ENCODE measurements at regions not wholly inside any gene's neighbourhood (a gene's known extent, or its start where the extent isn't known, plus 50 kb on each side); places are given as distances from the start of the nearest gene placed in this dataset.

GRCh38 chr1:63116016-63116415, 206.4 kb upstream of the FOXD3 start:
- TF ChIP-seq CTCF (IDR thresholded peaks at IDR 0.05; ENCODE audit: low read depth, low read length, missing control alignments) = no peak
- H3K4me3 ChIP-seq (ENCODE audit: low read depth, low read length) = no peak overlapping the region
- no peak for DNase-seq (ENCODE audit: low read depth)

- no peak overlapping the region for H3K4me3 ChIP-seq (ENCODE audit: low read depth, low read length)
- no peak for DNase-seq (ENCODE audit: low read depth)
- no peak for TF ChIP-seq CTCF (IDR thresholded peaks at IDR 0.05; ENCODE audit: low read depth, low read length, missing control alignments)
Measured at GRCh38 chr1:63119575-63120155, 202.7 kb upstream of the FOXD3 start.

- no peak for DNase-seq (ENCODE audit: low read depth)
- TF ChIP-seq CTCF (IDR thresholded peaks at IDR 0.05; ENCODE audit: low read depth, low read length, missing control alignments) = no peak
- no peak overlapping the region for H3K4me3 ChIP-seq (ENCODE audit: low read depth, low read length)
Measured at GRCh38 chr1:63122079-63122478, 200.3 kb upstream of the FOXD3 start.

- no peak overlapping the region for H3K4me3 ChIP-seq (ENCODE audit: low read depth, low read length)
- DNase-seq (ENCODE audit: low read depth) = no peak
- TF ChIP-seq CTCF (IDR thresholded peaks at IDR 0.05; ENCODE audit: low read depth, low read length, missing control alignments) = no peak
Measured at GRCh38 chr1:63124666-63125191, 197.6 kb upstream of the FOXD3 start.

GRCh38 chr1:63126104-63126503, 196.3 kb upstream of the FOXD3 start:
- no peak for DNase-seq (ENCODE audit: low read depth)
- no peak overlapping the region for H3K4me3 ChIP-seq (ENCODE audit: low read depth, low read length)
- TF ChIP-seq CTCF (IDR thresholded peaks at IDR 0.05; ENCODE audit: low read depth, low read length, missing control alignments) = no peak

- H3K4me3 ChIP-seq (ENCODE audit: low read depth, low read length) = no peak overlapping the region
- TF ChIP-seq CTCF (IDR thresholded peaks at IDR 0.05; ENCODE audit: low read depth, low read length, missing control alignments) = no peak
- DNase-seq (ENCODE audit: low read depth) = no peak
Measured at GRCh38 chr1:63127376-63127775, 195.0 kb upstream of the FOXD3 start.

- DNase-seq (ENCODE audit: low read depth) = no peak
- TF ChIP-seq CTCF (IDR thresholded peaks at IDR 0.05; ENCODE audit: low read depth, low read length, missing control alignments) = no peak
- no peak overlapping the region for H3K4me3 ChIP-seq (ENCODE audit: low read depth, low read length)
Measured at GRCh38 chr1:63128556-63128955, 193.8 kb upstream of the FOXD3 start.
